A673 (cell line): ENCODE measurements at regions not wholly inside any gene's neighbourhood (a gene's known extent, or its start where the extent isn't known, plus 50 kb on each side); places are given as distances from the start of the nearest gene placed in this dataset.

ENCODE experiments used
- BruUV-seq: library from RNA; stranded (reverse); fragments of 400-500 nt; replicated peaks from 2 replicates; lab custom pipeline; 2021; lab: Mats Ljungman, UMichigan
- CTCF ChIA-PET: fragments of 300-600 bp; sonication (Branson Sonifier 250); formaldehyde crosslinking; loops from one replicate; lab custom pipeline; 2022; ENCODE audit warnings: antibody characterized with exemption; lab: Charles Lee
- POLR2A ChIA-PET: fragments of 300-600 bp; sonication (Branson Sonifier 250); formaldehyde crosslinking; loops from one replicate; lab custom pipeline; 2022; ENCODE audit warnings: antibody characterized with exemption; ENCODE audit not compliant: low non-redundant PET; lab: Charles Lee
- DNase-seq: peaks from one replicate; pipeline ENCODE4 v3.0.0-alpha.2; 2015; ENCODE audit warnings: low spot score
- H3K27ac ChIP-seq: fragments of 200-600 bp; sonication (generic); 2 replicates; pipeline ENCODE4 v1.5.1; 2016; ENCODE audit warnings: mixed run types, low read depth, mild to moderate bottlenecking, mixed read lengths, antibody characterized with exemption, low read length; ENCODE audit not compliant: poor library complexity, severe bottlenecking
- H3K27me3 ChIP-seq: fragments of 200-600 bp; sonication (generic); replicated peaks from 2 replicates; pipeline ENCODE4 v1.6.1; 2017; ENCODE audit warnings: mixed run types, low read depth, mild to moderate bottlenecking, mixed read lengths, antibody characterized with exemption, low read length; ENCODE audit not compliant: insufficient read depth, poor library complexity
- H3K36me3 ChIP-seq: fragments of 200-600 bp; sonication (generic); 2 replicates; pipeline ENCODE4 v1.6.1; 2016; ENCODE audit warnings: mixed run types, mild to moderate bottlenecking, mixed read lengths, antibody characterized with exemption, low read length; ENCODE audit not compliant: insufficient read depth, poor library complexity, severe bottlenecking
- H3K4me1 ChIP-seq: fragments of 200-600 bp; sonication (generic); 2 replicates; pipeline ENCODE4 v1.6.1; 2017; ENCODE audit warnings: mixed run types, mild to moderate bottlenecking, mixed read lengths, antibody characterized with exemption, low read length; ENCODE audit not compliant: insufficient read depth, poor library complexity, severe bottlenecking
- H3K4me3 ChIP-seq: fragments of 200-600 bp; sonication (generic); 2 replicates; pipeline ENCODE4 v1.5.1; 2016; ENCODE audit warnings: low read depth, mixed run types, mild to moderate bottlenecking, mixed read lengths, low read length; ENCODE audit not compliant: poor library complexity, severe bottlenecking
- H3K9me3 ChIP-seq: fragments of 200-600 bp; sonication (generic); 2 replicates; pipeline ENCODE4 v1.6.1; 2016; ENCODE audit warnings: mixed run types, low read depth, mild to moderate bottlenecking, mixed read lengths, antibody characterized with exemption, low read length; ENCODE audit not compliant: poor library complexity, severe bottlenecking
- EZH2 ChIP-seq: fragments of 200-600 bp; sonication (generic); IDR thresholded peaks from 2 replicates; pipeline ENCODE4 v1.6.1; 2017; ENCODE audit warnings: borderline replicate concordance, low read depth, mild to moderate bottlenecking, mixed read lengths, antibody characterized with exemption, low read length; ENCODE audit not compliant: poor library complexity, severe bottlenecking
- intact Hi-C: fragments of 100-400 bp; cut with micrococcal nuclease; formaldehyde crosslinking; loops from one replicate; pipeline ENCODE4 v1.10.0; 2022; ENCODE audit not compliant: unreplicated experiment
- TF ChIP-seq, protein P1 (sequence below): fragments of 300-800, 200-600 bp; sonication (generic); conservative IDR thresholded peaks from 2 replicates; pipeline ENCODE4 v1.5.1; 2017; ENCODE audit warnings: low read depth, mild to moderate bottlenecking, antibody characterized with exemption, low read length, moderate library complexity, mixed read lengths

DNA sequence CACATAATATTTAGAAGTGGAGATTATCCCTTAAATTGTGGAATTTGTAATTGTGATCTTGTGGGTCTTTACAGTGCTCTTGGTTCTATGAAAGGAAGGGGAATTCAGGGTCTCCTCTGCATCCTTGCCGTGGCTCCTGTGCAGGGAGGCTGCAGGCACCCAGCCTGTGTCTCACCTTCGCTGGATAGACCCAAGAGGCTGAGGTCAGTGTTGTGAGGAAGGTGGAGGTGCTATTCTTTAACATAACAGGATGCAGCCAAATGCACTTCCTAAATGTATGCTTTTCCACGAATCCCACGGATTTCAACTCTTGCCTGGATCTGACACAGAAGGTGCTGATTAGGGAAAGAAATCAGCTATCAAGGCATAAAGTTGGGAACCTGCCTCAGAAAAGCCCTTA is 69.5 kb downstream of the TMEM18 start:
- DNase-seq = no peak
- Histone ChIP-seq H3K27me3 (no peaks in the 10 kb centered on the region), H3K36me3 (no peaks in the 10 kb centered on the region), H3K4me3 (no peak overlapping the region), H3K9me3 (no peaks in the 10 kb centered on the region), H3K27ac (no peak overlapping the region), H3K4me1 (no peaks in the 10 kb centered on the region)
- no TSS peak for BruUV-seq
- TF ChIP-seq EZH2 = no peak
- TF ChIP-seq, protein P1, sequence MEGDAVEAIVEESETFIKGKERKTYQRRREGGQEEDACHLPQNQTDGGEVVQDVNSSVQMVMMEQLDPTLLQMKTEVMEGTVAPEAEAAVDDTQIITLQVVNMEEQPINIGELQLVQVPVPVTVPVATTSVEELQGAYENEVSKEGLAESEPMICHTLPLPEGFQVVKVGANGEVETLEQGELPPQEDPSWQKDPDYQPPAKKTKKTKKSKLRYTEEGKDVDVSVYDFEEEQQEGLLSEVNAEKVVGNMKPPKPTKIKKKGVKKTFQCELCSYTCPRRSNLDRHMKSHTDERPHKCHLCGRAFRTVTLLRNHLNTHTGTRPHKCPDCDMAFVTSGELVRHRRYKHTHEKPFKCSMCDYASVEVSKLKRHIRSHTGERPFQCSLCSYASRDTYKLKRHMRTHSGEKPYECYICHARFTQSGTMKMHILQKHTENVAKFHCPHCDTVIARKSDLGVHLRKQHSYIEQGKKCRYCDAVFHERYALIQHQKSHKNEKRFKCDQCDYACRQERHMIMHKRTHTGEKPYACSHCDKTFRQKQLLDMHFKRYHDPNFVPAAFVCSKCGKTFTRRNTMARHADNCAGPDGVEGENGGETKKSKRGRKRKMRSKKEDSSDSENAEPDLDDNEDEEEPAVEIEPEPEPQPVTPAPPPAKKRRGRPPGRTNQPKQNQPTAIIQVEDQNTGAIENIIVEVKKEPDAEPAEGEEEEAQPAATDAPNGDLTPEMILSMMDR = no peak
- POLR2A ChIA-PET = no interaction called here
- intact Hi-C loops = no loop called here
- CTCF ChIA-PET = no interaction called here

DNA sequence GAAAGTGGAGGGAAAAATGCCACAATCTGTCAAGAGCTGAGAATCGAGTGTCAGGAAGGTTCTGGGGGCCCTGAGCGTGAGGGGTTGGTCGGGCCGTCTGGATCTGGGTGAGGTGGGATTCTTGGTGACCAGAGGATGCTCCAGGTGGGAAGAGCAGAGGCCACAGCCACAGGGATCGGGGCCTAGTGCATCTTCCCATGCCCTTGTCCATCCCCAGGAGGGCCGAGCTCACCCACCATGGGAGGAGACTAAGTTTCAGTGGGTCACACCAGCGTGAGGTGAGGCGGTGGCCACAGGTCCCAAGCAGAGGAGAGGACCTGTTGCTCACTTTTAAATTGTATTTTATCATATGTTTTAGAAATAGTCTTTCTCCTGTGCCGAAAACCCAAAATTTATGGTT is 70.0 kb downstream of the TMEM18 start:
- TF ChIP-seq, protein P1 = no peak
- no peak for TF ChIP-seq EZH2
- no peak for DNase-seq
- BruUV-seq = no TSS peak
- Histone ChIP-seq H3K36me3 (no peaks in the 10 kb centered on the region), H3K27me3 (no peaks in the 10 kb centered on the region), H3K9me3 (no peaks in the 10 kb centered on the region), H3K4me3 (no peak overlapping the region), H3K4me1 (no peaks in the 10 kb centered on the region), H3K27ac (no peak overlapping the region)
- CTCF ChIA-PET = no interaction called here
- POLR2A ChIA-PET = no interaction called here
- intact Hi-C loops = no loop called here

DNA sequence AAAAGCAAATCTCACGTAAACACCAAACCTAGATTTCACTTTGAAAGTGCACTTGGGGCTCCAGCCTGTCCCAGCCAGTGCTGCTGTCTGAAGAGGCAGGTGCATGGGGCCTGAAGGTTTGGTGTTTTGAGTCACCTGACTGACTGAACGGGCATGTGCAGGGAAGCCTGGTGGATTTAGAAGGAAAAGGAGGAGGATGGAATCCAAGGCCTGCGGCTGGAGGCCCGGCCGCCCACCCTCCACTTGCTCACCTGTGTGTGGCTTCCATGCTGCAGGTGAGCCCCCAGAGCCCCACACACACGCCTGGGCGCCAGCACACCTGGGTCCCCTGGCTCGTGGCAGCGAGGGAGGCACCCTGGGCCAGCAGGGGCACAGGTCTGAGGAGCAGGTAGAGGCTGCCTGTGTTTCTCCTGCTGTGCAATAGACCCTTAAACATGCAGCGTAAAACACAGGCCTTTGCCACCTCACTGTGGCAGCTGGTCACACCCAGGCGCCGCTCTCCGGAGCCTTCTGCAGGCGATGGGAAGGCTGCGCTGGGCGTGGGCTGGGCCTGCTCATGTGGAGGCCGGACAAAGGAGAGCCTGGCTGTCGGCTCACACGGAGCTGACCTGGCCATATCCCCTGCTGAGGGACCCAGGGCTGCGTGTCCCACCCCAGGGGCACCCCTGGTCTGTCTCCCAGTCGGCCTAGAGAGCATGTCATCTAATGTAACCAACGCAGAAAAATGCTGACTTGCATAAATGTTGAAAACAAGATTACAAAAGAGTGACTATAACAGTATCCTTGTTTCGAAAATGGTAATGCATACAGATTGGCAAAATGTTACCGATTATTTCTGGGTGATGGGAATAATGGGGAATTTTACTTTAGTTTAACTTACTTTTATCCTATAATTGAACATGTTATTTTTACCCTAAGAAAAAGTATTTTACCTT is 71.3 kb downstream of the TMEM18 start:
- Histone ChIP-seq H3K27me3 (no peaks in the 10 kb centered on the region), H3K27ac (no peak overlapping the region), H3K36me3 (no peaks in the 10 kb centered on the region), H3K4me3 (no peak overlapping the region), H3K4me1 (no peaks in the 10 kb centered on the region), H3K9me3 (no peaks in the 10 kb centered on the region)
- DNase-seq = no peak
- no TSS peak for BruUV-seq
- ChIA-PET CTCF (no interaction called here), POLR2A (no interaction called here)
- no peak for TF ChIP-seq EZH2
- TF ChIP-seq, protein P1 = no peak
- intact Hi-C loops = no loop called here
